ENCODE measurements at regions not wholly inside any gene's neighbourhood (a gene's known extent, or its start where the extent isn't known, plus 50 kb on each side); places are given as distances from the start of the nearest gene placed in this dataset.

- in situ Hi-C loops (cut with MboI; ENCODE audit: low sequenced_read_pairs, unreplicated experiment) = loop anchor here (5.0 kb wide), 1 partner anchor 220 kb away; no protein-coding TSS in a partner anchor
- no peak for DNase-seq (ENCODE audit: low spot score)
- TF ChIP-seq CTCF (IDR thresholded peaks at IDR 0.05; ENCODE audit: borderline replicate concordance, control extremely low read depth, extremely low read depth, insufficient read depth, missing control alignments) = no peak
Observed at GRCh38 chr6:137311940-137312339, 92.8 kb upstream of the IFNGR1 start.

- in situ Hi-C loops (cut with MboI; ENCODE audit: low sequenced_read_pairs, unreplicated experiment) = no loop called here
- no peak for DNase-seq (ENCODE audit: low spot score)
- no peak for TF ChIP-seq CTCF (IDR thresholded peaks at IDR 0.05; ENCODE audit: borderline replicate concordance, control extremely low read depth, extremely low read depth, insufficient read depth, missing control alignments)
Observed at GRCh38 chr6:137309078-137309762, 90.0 kb upstream of the IFNGR1 start.

- no peak for TF ChIP-seq CTCF (IDR thresholded peaks at IDR 0.05; ENCODE audit: borderline replicate concordance, control extremely low read depth, extremely low read depth, insufficient read depth, missing control alignments)
- in situ Hi-C loops (cut with MboI; ENCODE audit: low sequenced_read_pairs, unreplicated experiment) = no loop called here
- DNase-seq (ENCODE audit: low spot score) = no peak
Observed at GRCh38 chr6:137307163-137307854, 88.1 kb upstream of the IFNGR1 start.

GRCh38 chr6:137305691-137306090 lies 86.5 kb upstream of the IFNGR1 start:
- in situ Hi-C loops (cut with MboI; ENCODE audit: low sequenced_read_pairs, unreplicated experiment) = no loop called here
- no peak for DNase-seq (ENCODE audit: low spot score)
- no peak for TF ChIP-seq CTCF (IDR thresholded peaks at IDR 0.05; ENCODE audit: borderline replicate concordance, control extremely low read depth, extremely low read depth, insufficient read depth, missing control alignments)

GRCh38 chr6:137304020-137304780 lies 85.0 kb upstream of the IFNGR1 start:
- DNase-seq (ENCODE audit: low spot score) = no peak
- in situ Hi-C loops (cut with MboI; ENCODE audit: low sequenced_read_pairs, unreplicated experiment) = no loop called here
- no peak for TF ChIP-seq CTCF (IDR thresholded peaks at IDR 0.05; ENCODE audit: borderline replicate concordance, control extremely low read depth, extremely low read depth, insufficient read depth, missing control alignments)

GRCh38 chr6:137303441-137303840 lies 84.3 kb upstream of the IFNGR1 start:
- no peak for TF ChIP-seq CTCF (IDR thresholded peaks at IDR 0.05; ENCODE audit: borderline replicate concordance, control extremely low read depth, extremely low read depth, insufficient read depth, missing control alignments)
- in situ Hi-C loops (cut with MboI; ENCODE audit: low sequenced_read_pairs, unreplicated experiment) = no loop called here

More at GRCh38 chr6:137303441-137303840, 84.3 kb upstream of the IFNGR1 start:
- DNase-seq (ENCODE audit: low spot score) = no peak

Measured in GM13976 (cell line).